ENCODE measurements at regions not wholly inside any gene's neighbourhood (a gene's known extent, or its start where the extent isn't known, plus 50 kb on each side); places are given as distances from the start of the nearest gene placed in this dataset.

DNA sequence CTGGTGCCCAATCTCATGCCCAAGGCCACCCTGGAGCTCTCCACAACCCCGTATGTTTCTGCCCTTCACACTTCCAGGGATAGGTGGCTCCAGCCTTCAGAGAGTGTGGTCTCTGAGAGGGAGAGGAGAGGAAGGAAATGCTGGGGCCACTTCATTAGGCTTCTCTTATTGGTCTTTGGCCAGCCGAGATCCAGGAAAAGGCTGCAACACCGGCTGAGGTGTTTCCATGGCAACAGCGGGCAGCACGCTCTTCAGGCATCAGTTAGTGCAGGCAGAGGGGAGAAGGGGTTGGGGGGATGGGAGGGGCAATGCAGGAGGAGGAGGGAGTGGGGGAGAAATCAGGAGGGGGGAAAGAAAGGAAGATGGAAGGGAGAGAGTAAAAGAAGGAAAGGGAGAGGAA lies 275.1 kb upstream of the GJB5 start:
- no peak for TF ChIP-seq CTCF (IDR thresholded peaks at IDR 0.05)
- no peak for TF ChIP-seq POLR2A (IDR thresholded peaks at IDR 0.05)

Data from lower leg skin (tissue), 3 donors.